H9 (cell line): ENCODE measurements at regions not wholly inside any gene's neighbourhood (a gene's known extent, or its start where the extent isn't known, plus 50 kb on each side); places are given as distances from the start of the nearest gene placed in this dataset.

Experiments used
- DNase-seq: peaks from one replicate; pipeline ENCODE4 v3.0.0-alpha.2; 2017
- H2AFZ ChIP-seq: one replicate; pipeline ENCODE4 v1.6.1; 2013; ENCODE audit warnings: mild to moderate bottlenecking, low read length, control low read depth, moderate library complexity
- H2AK5ac ChIP-seq: 2 replicates; pipeline ENCODE4 v1.6.1; 2013; ENCODE audit warnings: low read length, control low read depth, mixed read lengths; ENCODE audit not compliant: insufficient read length
- H2BK120ac ChIP-seq: one replicate; pipeline ENCODE4 v1.6.1; 2013; ENCODE audit warnings: low read depth, mild to moderate bottlenecking, low read length, control low read depth, inconsistent platforms; ENCODE audit not compliant: poor library complexity, severe bottlenecking
- H2BK12ac ChIP-seq: 2 replicates; pipeline ENCODE4 v1.6.1; 2013; ENCODE audit warnings: low read length, control low read depth, mixed read lengths, low read depth; ENCODE audit not compliant: insufficient read length
- H2BK15ac ChIP-seq: 2 replicates; pipeline ENCODE4 v1.6.1; 2013; ENCODE audit warnings: low read depth, low read length, control low read depth
- H2BK20ac ChIP-seq: one replicate; pipeline ENCODE4 v1.6.1; 2013; ENCODE audit warnings: low read depth, mild to moderate bottlenecking, low read length, control low read depth, inconsistent platforms; ENCODE audit not compliant: poor library complexity, severe bottlenecking
- H2BK5ac ChIP-seq: 2 replicates; pipeline ENCODE4 v1.6.1; 2013; ENCODE audit warnings: low read length, control low read depth, mixed read lengths; ENCODE audit not compliant: insufficient read length
- H3K14ac ChIP-seq: 2 replicates; pipeline ENCODE4 v1.6.1; 2013; ENCODE audit warnings: low read length, control low read depth; ENCODE audit not compliant: insufficient read depth
- H3K18ac ChIP-seq: 2 replicates; pipeline ENCODE4 v1.6.1; 2013; ENCODE audit warnings: low read depth, mild to moderate bottlenecking, mixed read lengths, low read length, control low read depth; ENCODE audit not compliant: insufficient read length
- H3K23ac ChIP-seq: 2 replicates; pipeline ENCODE4 v1.6.1; 2013; ENCODE audit warnings: low read length, control low read depth, mixed read lengths, low read depth; ENCODE audit not compliant: insufficient read length
- H3K23me2 ChIP-seq: 2 replicates; pipeline ENCODE4 v1.6.1; 2013; ENCODE audit warnings: low read depth, mild to moderate bottlenecking, mixed read lengths, low read length, control low read depth; ENCODE audit not compliant: insufficient read length, poor library complexity, severe bottlenecking
- H3K27ac ChIP-seq: 2 replicates; pipeline ENCODE4 v1.5.1; 2013; ENCODE audit warnings: low read length, control low read depth, mixed read lengths, low read depth; ENCODE audit not compliant: insufficient read length
- H3K27me3 ChIP-seq: 2 replicates; pipeline ENCODE4 v1.6.1; 2013; ENCODE audit warnings: low read length, control low read depth, inconsistent platforms; ENCODE audit not compliant: insufficient read depth
- H3K4ac ChIP-seq: 2 replicates; pipeline ENCODE4 v1.6.1; 2013; ENCODE audit warnings: low read depth, mild to moderate bottlenecking, control low read depth, inconsistent platforms, low read length, moderate library complexity
- H3K4me1 ChIP-seq: 2 replicates; pipeline ENCODE4 v1.6.1; 2013; ENCODE audit warnings: low read length, control low read depth, inconsistent platforms; ENCODE audit not compliant: insufficient read depth
- H3K4me2 ChIP-seq: 2 replicates; pipeline ENCODE4 v1.6.1; 2013; ENCODE audit warnings: low read length, control low read depth, mixed read lengths; ENCODE audit not compliant: insufficient read length, insufficient read depth
- H3K56ac ChIP-seq: 2 replicates; pipeline ENCODE4 v1.6.1; 2013; ENCODE audit warnings: low read depth, mild to moderate bottlenecking, mixed read lengths, low read length, control low read depth; ENCODE audit not compliant: insufficient read length
- H3K79me1 ChIP-seq: 2 replicates; pipeline ENCODE4 v1.6.1; 2013; ENCODE audit warnings: low read depth, mild to moderate bottlenecking, moderate library complexity, low read length, control low read depth, inconsistent platforms; ENCODE audit not compliant: insufficient read depth, poor library complexity, severe bottlenecking
- H3K79me2 ChIP-seq: 2 replicates; pipeline ENCODE4 v1.6.1; 2013; ENCODE audit warnings: low read length, control low read depth, inconsistent platforms; ENCODE audit not compliant: insufficient read depth
- H3K9ac ChIP-seq: 2 replicates; pipeline ENCODE4 v1.6.1; 2013; ENCODE audit warnings: low read length, control low read depth, mixed read lengths; ENCODE audit not compliant: insufficient read length; ENCODE audit errors: extremely low read depth
- H3K9me3 ChIP-seq: one replicate; pipeline ENCODE4 v1.6.1; 2013; ENCODE audit warnings: low read depth, low read length, inconsistent platforms; ENCODE audit not compliant: control insufficient read depth
- H3T11ph ChIP-seq: one replicate; pipeline ENCODE4 v1.6.1; 2013; ENCODE audit warnings: mild to moderate bottlenecking, low read length, control low read depth, inconsistent platforms
- H4K20me1 ChIP-seq: one replicate; pipeline ENCODE4 v1.6.1; 2013; ENCODE audit not compliant: control insufficient read depth, insufficient read length, insufficient read depth
- H4K5ac ChIP-seq: 2 replicates; pipeline ENCODE4 v1.6.1; 2013; ENCODE audit warnings: low read depth, mild to moderate bottlenecking, mixed read lengths, low read length, control low read depth; ENCODE audit not compliant: insufficient read length
- H4K8ac ChIP-seq: replicated peaks from 2 replicates; pipeline ENCODE4 v1.6.1; 2013; ENCODE audit warnings: low read length, control low read depth, mixed read lengths, low read depth; ENCODE audit not compliant: insufficient read length
- H4K91ac ChIP-seq: 2 replicates; pipeline ENCODE4 v1.6.1; 2013; ENCODE audit warnings: low read depth, mild to moderate bottlenecking, moderate library complexity, mixed read lengths, low read length, control low read depth; ENCODE audit not compliant: insufficient read length
- H3K27ac Mint-ChIP-seq, 3 experiments: 2 replicates in 2 of 3; 3 replicates in 1 of 3; pipeline ENCODE4 v1.8.0; 2020 to 2021; ENCODE audit warnings: mixed read lengths in 3 of 3, mild to moderate bottlenecking in 1 of 3, moderate library complexity in 1 of 3
- H3K27me3 Mint-ChIP-seq: 2 replicates; pipeline ENCODE4 v1.8.0; 2021; ENCODE audit warnings: low read depth, mild to moderate bottlenecking, moderate library complexity, mixed read lengths
- H3K36me3 Mint-ChIP-seq, 3 experiments: 2 replicates in 2 of 3; 3 replicates in 1 of 3; pipeline ENCODE4 v1.8.0; 2020 to 2021; ENCODE audit warnings: low read depth in 3 of 3, mixed read lengths in 3 of 3; ENCODE audit not compliant: insufficient read depth in 1 of 3
- H3K4me1 Mint-ChIP-seq, 2 experiments: 2 replicates each; pipeline ENCODE4 v1.8.0; 2020; ENCODE audit warnings: mixed read lengths in 2 of 2
- H3K4me3 Mint-ChIP-seq, 2 experiments: 2 replicates in 1 of 2; 3 replicates in 1 of 2; pipeline ENCODE4 v1.8.0; 2020 to 2021; ENCODE audit warnings: mild to moderate bottlenecking in 2 of 2, mixed read lengths in 2 of 2, moderate library complexity in 1 of 2
- H3K9me3 Mint-ChIP-seq, 2 experiments: 2 replicates in 1 of 2; 3 replicates in 1 of 2; pipeline ENCODE4 v1.8.0; 2020; ENCODE audit warnings: mild to moderate bottlenecking in 2 of 2, mixed read lengths in 2 of 2, moderate library complexity in 1 of 2
- WGBS: extraction: QIAGEN DNeasy Blood & Tissue Kit; methylation state at CpG from one replicate; pipeline ENCODE4 v1.1.7; 2013; ENCODE audit warnings: missing lambda C conversion rate, low lambda C conversion rate, mixed read lengths; ENCODE audit not compliant: insufficient read length; ENCODE audit errors: extremely low coverage; 5-methylcytosine and 5-hydroxymethylcytosine counted together
- TF ChIP-seq, protein P1 (sequence below): fragments of 200-600 bp; sonication (generic); conservative IDR thresholded peaks from 3 replicates; pipeline ENCODE4 v1.8.0; 2021; ENCODE audit warnings: antibody characterized with exemption, mild to moderate bottlenecking

GRCh38 chr14:61185534-61185933, 95.6 kb downstream of the TMEM30B start:
- Histone ChIP-seq H4K5ac (no peak overlapping the region), H2BK15ac (no peak overlapping the region), H3K4me1 (peaks cover 4% of the 10 kb centered on the region; the same call in 1 of the 2 replicates), H3K79me1 (no peaks in the 10 kb centered on the region), H3K27ac (no peak overlapping the region), H3K56ac (no peak overlapping the region), H3T11ph (no peak overlapping the region), H3K18ac (no peak overlapping the region), H3K79me2 (no peaks in the 10 kb centered on the region), H3K4me2 (no peak overlapping the region), H3K23ac (no peak overlapping the region), H2BK20ac (no peak overlapping the region), H3K4ac (no peak overlapping the region), H4K8ac (no peak overlapping the region), H3K23me2 (no peaks in the 10 kb centered on the region), H3K14ac (no peak overlapping the region), H2AFZ (no peak overlapping the region), H2AK5ac (no peak overlapping the region), H3K9ac (no peak overlapping the region), H2BK120ac (no peak overlapping the region), H2BK5ac (no peak overlapping the region), H3K27me3 (no peaks in the 10 kb centered on the region), H3K9me3 (no peaks in the 10 kb centered on the region), H2BK12ac (no peak overlapping the region), H4K91ac (no peak overlapping the region), H4K20me1 (no peaks in the 10 kb centered on the region)
- Mint-ChIP-seq H3K36me3 (no peaks in the 10 kb centered on the region; a peak in 1 of 7 replicates), H3K27ac (no peak overlapping the region; a peak in 1 of 7 replicates), H3K9me3 (no peaks in the 10 kb centered on the region), H3K27me3 (peaks cover 6% of the 10 kb centered on the region), H3K4me1 (peaks cover 27 to 28% of the 10 kb centered on the region in 2 experiments), H3K4me3 (no peak overlapping the region; a peak in 1 of 5 replicates)
- TF ChIP-seq, protein P1, sequence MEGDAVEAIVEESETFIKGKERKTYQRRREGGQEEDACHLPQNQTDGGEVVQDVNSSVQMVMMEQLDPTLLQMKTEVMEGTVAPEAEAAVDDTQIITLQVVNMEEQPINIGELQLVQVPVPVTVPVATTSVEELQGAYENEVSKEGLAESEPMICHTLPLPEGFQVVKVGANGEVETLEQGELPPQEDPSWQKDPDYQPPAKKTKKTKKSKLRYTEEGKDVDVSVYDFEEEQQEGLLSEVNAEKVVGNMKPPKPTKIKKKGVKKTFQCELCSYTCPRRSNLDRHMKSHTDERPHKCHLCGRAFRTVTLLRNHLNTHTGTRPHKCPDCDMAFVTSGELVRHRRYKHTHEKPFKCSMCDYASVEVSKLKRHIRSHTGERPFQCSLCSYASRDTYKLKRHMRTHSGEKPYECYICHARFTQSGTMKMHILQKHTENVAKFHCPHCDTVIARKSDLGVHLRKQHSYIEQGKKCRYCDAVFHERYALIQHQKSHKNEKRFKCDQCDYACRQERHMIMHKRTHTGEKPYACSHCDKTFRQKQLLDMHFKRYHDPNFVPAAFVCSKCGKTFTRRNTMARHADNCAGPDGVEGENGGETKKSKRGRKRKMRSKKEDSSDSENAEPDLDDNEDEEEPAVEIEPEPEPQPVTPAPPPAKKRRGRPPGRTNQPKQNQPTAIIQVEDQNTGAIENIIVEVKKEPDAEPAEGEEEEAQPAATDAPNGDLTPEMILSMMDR: no peak
- no CpG with 5 or more reads among the region's 2 CpGs for WGBS
- no peak for DNase-seq
